Glomerular endothelial cell (primary cell): ENCODE measurements at regions not wholly inside any gene's neighbourhood (a gene's known extent, or its start where the extent isn't known, plus 50 kb on each side); places are given as distances from the start of the nearest gene placed in this dataset.
A peak's percentile ranks its signal among the peaks of the same experiment; 100 is the strongest.
"Not testable (repeated sequence)": the region's sequence is repeated elsewhere in the genome, so short reads cannot be mapped to it uniquely, and the experiment has no call there.

Experiments used
- DNase-seq: peaks from one replicate; pipeline ENCODE4 v3.0.0-alpha.2; 2011; ENCODE audit warnings: low read depth, low spot score; ENCODE audit errors: extremely low read depth

DNA sequence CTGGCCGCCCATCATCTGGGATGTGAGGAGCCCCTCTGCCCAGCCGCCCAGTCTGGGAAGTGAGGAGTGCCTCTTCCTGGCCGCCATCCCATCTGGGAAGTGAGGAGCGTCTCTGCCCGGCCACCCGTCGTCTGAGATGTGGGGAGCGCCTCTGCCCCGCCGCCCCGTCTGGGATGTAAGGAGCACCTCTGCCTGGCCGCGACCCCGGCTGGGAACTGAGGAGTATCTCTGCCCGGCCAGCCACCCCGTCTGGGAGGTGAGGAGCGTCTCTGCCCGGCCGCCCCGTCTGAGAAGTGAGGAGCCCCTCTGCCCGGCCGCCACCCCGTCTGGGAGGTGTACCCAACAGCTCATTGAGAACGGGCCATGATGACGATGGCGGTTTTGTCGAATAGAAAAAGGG, 211.4 kb downstream of the ANAPC1 start:
- not testable (repeated sequence) for DNase-seq

DNA sequence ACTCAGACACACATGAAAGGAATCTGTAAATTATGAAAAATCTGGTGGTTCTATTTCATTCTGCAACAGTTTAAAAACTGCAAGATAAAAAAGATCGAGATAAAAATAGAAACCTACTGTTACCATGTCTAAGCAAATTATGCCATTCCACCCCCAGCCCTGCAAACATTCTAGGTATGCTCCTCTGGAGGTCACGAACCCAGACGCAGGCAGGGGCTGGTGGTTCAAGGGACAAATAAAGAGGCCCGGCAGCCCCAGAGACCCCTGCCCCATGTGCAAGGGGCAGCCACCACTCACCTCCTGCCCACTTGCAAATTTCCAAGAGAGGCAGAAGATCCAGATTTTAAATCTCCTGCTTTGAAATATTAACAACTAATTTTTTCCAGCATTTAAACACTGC, 210.5 kb downstream of the ANAPC1 start:
- DNase-seq, result no peak

DNA sequence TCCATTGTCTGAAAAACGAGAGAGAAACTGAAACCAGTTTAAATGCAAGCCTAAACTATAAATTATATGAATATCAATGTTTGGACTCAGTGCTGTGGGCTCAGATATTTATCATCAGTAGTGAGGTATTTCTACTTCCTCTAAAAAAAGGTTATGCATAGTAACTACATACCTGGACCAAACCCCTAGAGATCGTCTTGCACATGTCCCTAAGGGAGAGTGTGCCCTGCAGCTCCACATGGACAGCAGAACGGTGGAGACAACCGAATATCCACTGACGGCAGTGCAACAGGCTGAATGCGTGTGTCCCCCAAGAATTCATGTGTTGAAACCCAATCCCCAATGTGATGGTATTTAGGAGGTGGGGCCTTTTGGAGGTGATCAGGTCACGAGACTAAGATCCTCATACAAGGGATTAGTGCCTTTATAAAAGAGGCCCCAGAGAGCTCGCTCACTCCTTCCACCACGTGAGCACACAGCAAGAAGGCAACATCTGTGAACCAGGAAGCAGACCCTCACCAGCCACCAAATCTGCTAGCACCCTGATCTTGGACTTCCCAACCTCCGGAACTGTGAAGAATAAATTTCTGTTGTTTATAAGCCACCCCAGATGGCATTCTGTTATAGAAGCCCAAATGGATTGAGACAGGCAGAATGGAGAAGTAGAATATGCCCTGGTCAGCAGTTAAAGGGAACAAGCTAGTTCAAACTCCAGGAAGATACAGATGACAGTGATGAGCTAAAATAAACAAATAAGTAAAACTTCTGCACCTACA, 208.4 kb downstream of the ANAPC1 start:
- DNase-seq, result no peak

DNA sequence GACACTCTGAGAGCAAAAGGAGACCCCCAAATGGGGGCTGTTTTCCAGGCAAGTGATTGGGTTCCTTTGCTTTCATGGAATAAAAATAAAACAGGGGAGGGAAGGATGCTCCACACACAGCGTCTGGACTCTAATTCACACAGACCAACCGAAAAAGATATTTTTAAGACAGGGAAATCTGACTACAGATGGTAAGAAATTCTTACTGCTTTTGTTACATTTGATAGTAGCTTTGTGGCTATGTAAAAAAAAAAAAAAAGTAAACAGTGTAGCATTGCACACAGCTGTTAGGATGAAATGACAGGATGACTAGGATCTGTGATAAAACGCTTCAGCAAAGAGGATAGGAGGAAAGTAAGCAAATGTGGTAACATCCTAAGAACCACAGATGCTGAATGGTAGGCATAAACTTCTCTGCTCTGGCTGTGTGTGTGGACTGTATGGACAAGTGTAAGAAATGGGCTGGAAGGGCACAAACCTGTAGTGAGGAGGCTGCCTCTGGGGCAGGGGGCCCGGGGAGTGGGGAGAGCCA, 207.6 kb downstream of the ANAPC1 start:
- DNase-seq, result no peak

DNA sequence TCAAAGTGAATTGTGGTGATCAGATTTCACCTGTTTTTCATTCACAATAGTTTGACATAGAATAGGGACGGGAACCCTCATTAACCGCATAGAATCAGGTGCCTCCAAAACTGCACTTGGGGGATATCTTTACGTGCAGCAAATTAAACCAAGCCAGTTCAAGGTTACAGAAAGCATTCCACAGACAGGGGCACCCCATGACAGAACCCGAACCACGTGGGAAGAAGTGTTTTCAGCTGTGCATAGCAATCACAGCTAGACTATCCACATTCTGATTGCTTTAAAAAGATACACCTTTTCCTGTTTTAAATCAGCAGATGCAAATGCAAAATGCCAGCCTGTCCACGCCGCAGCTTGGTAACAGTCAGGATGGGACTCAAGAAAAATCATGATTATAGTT, 205.8 kb downstream of the ANAPC1 start:
- DNase-seq, result no peak

DNA sequence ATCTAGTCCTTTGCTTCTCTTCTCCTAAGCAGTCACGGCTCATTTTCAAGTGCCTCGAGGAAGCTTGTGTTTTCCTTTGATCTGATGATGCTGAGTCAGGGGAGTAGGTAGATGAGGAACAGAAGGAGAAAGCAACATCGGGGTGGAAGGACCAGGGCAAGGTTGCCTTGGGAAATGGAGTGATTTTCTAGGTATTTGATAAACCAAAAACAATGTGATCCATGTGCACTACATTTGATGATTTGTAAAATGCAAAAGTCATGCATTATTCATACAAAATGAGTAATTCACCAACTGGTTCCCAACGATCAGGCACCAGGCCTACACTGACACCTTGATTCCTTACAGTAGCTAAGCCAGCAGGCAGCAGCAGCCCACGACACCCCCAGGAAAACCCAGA, 205.3 kb downstream of the ANAPC1 start:
- no peak for DNase-seq

DNA sequence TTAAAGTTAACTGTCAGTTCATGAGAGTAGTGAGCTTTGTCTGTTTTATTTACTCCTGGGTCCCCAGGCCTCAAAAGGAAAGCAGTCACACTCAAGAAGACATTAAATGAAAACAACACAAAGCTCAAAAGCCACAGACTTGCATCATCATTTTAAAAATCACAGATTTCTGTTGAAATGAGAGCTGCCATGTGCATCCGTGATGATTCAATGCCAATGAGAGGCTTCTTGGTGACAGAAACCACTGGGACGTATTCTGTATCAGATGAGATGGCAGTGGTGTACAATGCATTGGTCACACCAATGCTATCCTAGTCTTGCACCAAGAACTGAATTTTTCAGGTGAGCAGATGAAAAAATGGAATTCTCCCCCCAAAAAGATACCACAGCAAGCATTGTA, 204.8 kb downstream of the ANAPC1 start:
- DNase-seq, result no peak

DNA sequence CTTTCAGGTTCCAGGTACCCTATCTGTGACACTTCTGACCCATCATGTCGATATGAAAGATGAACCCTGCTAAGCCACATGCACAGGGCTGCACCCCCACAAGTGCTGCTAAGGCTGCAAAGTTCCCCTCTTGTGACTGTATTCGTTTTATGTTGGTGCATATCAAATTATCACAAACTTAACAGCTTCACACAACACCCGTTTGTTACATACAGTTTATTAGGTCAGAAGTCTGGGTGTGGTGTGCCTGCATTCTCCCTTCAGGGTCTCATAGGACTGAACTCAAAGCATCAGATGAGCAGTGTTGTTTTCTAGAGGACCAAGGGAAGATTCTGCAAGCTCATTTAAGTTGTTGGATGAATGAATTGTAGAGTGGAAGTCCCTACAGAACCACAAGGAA, 199.4 kb downstream of the ANAPC1 start:
- DNase-seq, result no peak

DNA sequence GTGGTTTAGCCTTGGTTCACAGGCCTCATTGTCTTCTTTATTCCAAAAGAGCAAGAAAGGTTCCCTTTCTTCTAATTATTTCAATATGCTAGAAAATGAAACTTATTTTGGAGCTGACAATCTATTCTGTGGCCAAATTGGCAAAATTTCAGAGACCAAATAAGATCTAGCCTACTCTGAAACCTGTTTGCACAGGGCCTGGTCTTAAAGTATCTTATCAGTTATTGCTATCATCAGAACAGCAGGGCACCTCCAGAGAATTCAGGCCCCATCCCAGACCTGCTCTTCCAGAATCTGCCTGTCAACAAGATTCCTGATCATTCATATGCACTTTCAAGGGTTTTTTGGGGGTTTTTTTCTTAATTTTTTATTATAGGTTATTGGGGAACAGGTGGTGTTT, 198.7 kb downstream of the ANAPC1 start:
- DNase-seq, result no peak

DNA sequence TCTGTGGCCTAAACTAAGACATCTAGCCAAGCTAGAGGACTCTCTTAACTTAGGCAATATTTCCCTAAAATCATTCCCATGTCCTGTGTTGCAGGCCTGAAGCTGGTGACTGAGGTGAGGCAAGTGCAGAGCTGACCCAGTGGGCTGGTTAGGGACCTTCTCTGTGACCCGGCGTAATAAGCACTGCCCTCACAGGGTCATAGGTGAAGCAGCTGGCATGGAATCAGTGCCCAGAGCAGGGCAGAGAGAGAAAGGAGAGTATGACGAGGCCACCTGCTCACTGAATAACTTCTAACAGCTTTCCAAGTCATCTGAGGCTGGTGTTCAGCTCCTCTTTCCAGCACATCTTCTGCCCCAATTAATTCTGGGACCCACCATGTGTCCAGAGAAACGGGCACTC, 197.0 kb downstream of the ANAPC1 start:
- DNase-seq, result no peak

DNA sequence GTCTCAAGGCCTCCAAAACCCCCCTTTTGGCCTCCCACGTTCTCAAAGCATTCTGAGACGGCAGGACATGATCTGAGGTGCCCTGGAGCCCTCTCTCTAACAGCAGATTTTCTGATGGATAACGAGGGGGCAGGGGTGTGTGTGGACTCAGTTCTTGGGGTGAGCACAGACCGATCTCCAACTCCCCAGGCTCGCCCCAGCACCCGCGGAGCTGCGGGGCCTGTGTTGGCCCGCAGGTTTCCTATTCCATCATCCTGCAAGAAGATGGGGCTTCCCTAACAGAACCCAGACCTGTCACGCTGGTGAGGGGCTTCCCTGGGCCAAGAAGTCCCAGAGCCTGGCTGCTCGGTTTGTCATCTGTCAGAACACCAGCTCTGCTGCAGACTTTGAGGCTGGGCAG, 196.1 kb downstream of the ANAPC1 start:
- DNase-seq, result no peak

DNA sequence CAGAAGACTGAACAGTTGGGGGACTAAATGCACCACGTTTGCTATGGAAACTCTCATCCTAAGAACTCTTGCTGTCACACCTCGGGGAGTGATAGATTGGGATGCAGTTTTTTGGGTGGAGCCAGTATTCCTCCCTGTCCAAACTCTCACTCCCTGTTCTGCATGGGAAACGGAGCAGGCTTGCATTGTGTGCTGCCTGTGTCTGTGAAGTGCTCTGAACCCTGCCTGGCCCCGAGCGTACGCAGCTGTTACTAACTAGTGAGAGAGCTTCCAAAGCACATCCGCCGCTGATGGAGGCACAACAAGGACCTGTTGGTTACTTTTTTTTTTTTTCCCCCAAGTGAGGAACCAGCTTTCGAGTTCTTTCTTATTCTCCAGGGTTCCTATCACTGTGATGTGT, 195.5 kb downstream of the ANAPC1 start:
- no peak for DNase-seq

DNA sequence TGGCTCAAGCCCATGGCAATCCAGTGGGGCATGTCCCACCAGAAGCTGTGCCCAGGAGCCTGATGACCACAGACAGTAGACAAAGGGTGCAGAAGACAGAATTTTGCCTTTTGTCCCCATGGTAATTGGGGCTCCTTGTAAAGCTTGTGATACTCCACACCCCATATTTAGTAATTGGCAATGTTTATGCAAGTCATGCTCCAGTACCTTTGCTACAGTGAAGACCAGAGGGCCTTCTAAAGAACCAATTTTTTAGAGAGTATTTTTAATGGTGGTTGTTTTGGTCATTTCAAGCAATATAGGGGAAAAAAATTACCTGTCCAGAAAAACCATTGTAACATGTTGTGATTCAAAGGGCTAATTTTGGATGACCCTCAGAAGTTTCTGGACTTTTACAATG, 194.8 kb downstream of the ANAPC1 start:
- no peak for DNase-seq

DNA sequence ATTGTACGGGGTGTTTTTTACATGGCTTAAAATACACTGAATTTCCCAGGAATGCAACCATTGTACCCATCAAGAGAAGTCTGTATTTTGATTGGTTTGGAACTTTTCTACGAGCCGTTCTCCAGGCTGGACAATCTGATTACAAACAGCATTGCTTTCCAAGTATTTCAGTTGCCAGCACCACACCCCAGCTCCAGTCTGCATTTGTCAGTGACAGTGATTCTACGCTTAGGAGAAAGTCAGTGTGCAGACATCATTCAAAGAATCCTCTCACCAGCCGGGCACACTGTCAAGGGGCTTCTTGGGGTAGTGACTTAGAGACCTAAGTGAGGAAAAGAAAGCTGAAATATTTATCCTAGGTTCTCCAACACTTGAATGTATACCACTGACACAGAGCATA, 194.1 kb downstream of the ANAPC1 start:
- DNase-seq, result no peak

DNA sequence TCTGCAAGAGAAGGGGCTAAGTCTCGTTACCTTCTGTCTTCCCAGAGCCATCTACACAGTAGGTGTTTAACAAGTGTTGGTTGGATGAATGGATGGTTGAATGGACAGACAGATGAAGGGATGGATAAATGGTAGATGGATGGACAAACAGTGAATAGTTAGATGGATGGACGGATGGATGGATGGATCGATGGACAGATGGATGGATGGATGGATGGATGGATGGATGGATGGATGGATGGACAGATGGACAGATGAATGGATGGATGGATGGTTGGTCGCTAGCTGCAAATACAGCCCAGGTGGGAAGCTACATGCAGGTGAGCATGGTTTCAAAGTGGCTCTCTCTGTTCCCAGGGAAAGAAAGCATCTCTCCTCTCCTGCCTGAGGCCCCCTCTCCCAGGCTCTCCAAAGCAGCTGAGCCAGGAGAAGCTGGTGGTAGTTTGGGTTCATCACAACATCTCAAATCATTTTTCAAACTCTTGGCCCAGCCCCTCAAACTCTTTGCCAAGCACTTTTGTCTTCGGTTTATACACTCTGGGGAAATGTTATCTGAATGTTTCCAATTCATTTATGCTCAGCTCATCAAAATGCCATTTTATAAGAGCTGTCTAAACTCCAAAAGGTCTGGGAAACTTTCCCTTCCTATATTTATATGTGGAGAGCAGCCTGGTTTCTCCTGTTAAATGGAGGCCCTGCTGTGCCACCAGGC, 192.7 kb downstream of the ANAPC1 start:
- DNase-seq, result no peak

DNA sequence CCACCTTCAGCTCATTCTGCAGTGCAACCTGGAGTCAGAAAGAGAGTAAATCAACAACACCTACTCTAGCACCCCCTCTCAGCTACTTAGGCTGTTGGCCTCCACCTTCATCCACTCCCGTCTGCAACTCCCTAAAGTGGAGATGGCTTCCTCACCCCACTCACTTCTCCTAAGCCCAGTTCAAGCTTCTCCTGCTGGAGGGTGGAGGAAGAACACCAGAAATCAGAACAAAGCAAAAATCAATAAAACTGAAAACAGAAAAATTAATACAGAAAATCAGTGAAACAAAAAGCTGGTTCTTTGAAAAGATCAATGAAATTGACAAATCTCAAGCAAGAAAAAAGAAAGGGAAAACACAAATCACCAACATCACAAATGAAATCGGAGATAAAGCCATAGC, 191.7 kb downstream of the ANAPC1 start:
- no peak for DNase-seq

DNA sequence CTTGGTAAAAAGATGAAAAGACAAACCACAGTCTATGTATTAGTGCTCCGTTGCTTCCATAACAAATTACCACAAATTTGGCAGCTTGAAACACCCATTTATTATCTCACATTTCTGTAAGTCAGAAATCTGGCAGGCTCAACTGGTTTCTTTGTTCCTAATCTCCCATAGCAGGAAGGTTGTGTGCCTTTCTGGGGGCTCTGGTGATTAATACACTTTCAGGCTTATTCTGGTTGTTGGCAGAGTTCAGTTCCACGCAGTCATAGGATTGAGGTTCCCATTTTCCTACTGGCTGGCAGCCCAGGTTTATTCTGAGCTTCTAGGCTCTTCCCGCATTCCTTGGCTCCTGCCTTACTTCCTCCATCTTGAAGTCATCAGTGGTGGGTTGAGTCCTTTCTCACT, 189.3 kb downstream of the ANAPC1 start:
- DNase-seq, result peak; percentile 81

DNA sequence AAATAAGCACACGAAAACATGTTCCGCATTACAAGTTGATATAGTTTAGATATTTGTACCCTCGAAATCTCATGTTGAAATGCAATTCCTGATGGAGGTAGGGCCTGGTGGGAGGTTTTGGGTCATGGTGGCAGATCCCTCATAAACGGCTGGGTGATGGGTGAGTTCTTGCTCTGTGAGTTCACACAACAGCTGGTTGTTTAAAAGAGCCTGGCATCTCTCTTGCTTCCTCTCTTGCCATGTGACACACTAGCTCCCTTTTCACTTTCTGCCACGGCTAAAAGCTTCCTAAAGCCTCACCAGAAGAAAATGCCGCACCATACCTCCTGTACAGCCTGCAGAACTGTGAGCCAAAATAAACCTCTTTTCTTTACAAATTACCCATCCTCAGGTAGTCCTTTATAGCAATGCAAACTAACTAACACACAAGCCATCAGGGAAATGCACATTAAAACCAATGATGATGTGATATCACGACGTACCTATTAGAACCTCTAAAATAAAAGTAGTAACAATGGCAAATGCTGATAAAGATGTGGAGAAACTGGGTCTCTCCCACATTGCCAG, 188.5 kb downstream of the ANAPC1 start:
- no peak for DNase-seq

DNA sequence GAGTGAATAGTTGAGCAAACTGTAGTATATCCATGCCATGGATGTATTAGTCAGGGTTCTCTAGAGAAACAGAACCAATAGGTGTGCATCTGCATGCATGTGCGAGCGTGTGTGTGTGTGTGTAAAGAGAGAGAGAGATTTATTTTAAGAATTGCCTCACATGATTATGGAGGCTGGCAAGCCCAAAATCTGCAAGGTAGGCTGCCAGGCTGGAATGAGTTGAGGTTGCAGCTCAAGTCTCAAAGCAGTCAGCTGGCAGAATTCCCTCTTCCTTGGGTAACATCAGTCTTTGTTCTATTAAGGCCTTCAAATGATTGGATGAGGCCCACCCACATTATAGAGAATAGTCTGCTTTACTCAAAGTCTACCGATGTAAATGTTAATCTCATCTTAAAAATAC, 187.8 kb downstream of the ANAPC1 start:
- no peak for DNase-seq

DNA sequence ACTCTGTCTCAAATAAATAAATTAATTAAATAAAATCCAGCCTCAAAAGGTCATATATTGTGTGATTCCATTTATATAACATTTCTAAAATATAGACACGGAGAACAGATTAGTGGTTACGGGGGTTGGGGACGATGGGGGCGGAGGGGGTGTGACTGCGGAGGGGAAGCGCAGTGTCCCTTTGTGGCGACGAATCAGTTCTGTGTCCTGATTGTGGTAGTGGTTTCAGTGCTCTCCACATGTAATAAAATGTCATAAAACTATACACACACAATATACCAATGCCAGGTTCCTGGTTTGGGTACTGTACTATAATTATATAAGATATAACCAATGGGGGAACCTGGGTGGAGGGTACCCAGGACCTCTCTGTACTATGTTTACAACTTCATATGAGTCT, 186.4 kb downstream of the ANAPC1 start:
- no peak for DNase-seq

DNA sequence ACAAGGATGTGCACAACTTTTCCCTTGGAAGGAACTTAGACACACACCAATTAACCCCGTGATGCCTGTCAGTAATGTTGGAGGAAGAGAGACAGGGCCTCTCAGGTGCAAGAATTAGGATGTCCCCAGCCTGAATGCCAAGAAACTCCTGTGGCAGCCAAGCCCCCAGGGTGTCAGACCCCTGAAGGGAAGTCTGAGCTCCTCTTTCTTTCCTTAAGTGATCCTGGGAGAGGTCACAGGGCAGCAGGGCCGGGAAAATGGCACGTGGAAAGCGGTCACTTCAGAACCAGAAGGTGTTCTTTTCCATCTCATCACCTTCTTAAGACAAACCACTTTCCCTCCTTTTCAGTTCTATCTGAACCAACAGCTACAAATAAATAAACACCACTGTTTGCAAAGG, 185.9 kb downstream of the ANAPC1 start:
- no peak for DNase-seq
